K562 (cell line): ENCODE measurements at regions not wholly inside any gene's neighbourhood (a gene's known extent, or its start where the extent isn't known, plus 50 kb on each side); places are given as distances from the start of the nearest gene placed in this dataset.

Source experiments
- ATAC-seq: fragments of 200-7000 bp; cut with Tn5 transposase; 3 replicates; pipeline ENCODE4 v1.9.1; 2020; ENCODE audit warnings: moderate library complexity
- BruUV-seq: library from RNA; stranded (reverse); fragments of 400-500 nt; replicated peaks from 2 replicates; lab custom pipeline; 2021; lab: Mats Ljungman, UMichigan
- CTCF ChIA-PET: fragments of 300-600 bp; formaldehyde crosslinking; extraction: SDS; loops from one replicate; lab custom pipeline; 2021; ENCODE audit warnings: low intra/inter-chr PET ratio; lab: Yijun Ruan, JAX
- POLR2A ChIA-PET: fragments of 300-600, 350-650 bp; sonication (Branson Sonifier 250); formaldehyde crosslinking; extraction: SDS; loops from one replicate; lab custom pipeline; 2021; ENCODE audit warnings: antibody characterized with exemption, inconsistent platforms; lab: Yijun Ruan, JAX
- DNase-seq, 4 experiments: peaks; one replicate each; pipeline versions ENCODE4 v3.0.0 to v3.0.0-alpha.2; 2011 to 2018; ENCODE audit warnings: low spot score in 3 of 4, mixed read lengths in 3 of 4; ENCODE audit errors: extremely low read depth in 1 of 4
- FAIRE-seq: peaks from 2 replicates; lab custom pipeline; 2011; peaks lifted over from hg19 to GRCh38; lab: Jason Lieb, UNC
- H2AFZ ChIP-seq: 2 replicates; pipeline ENCODE4 v1.6.0; 2011; ENCODE audit warnings: low read depth, low read length, control low read depth, inconsistent platforms
- H3K27ac ChIP-seq: fragments of 200-600 bp; 3 replicates; pipeline ENCODE4 v1.8.0; 2011; ENCODE audit warnings: low read depth, mild to moderate bottlenecking, control low read depth, inconsistent platforms, low read length, moderate library complexity, mixed read lengths; ENCODE audit errors: extremely low read depth
- H3K27me3 ChIP-seq, 2 experiments: fragments of 300-600 bp in 1 of 2; 2 replicates in 1 of 2; 3 replicates in 1 of 2; pipeline versions ENCODE4 v1.6.0 to v1.8.0; 2011; ENCODE audit warnings: inconsistent platforms in 2 of 2, low read length in 2 of 2, mild to moderate bottlenecking in 1 of 2, mixed read lengths in 1 of 2, moderate library complexity in 1 of 2; ENCODE audit not compliant: control insufficient read depth in 2 of 2, insufficient read depth in 2 of 2
- H3K36me3 ChIP-seq: fragments of 300-600 bp; 3 replicates; pipeline ENCODE4 v1.8.0; 2011; ENCODE audit warnings: mild to moderate bottlenecking, low read length, inconsistent platforms; ENCODE audit not compliant: control insufficient read depth, insufficient read depth
- H3K4me1 ChIP-seq, 2 experiments: fragments of 200-600 bp in 1 of 2; replicated peaks in 1 of 2; 2 replicates in 1 of 2; 3 replicates in 1 of 2; pipeline versions ENCODE4 v1.5.1 to v1.8.0; 2011; ENCODE audit warnings: inconsistent platforms in 2 of 2, low read length in 2 of 2, mild to moderate bottlenecking in 1 of 2, mixed read lengths in 1 of 2, moderate library complexity in 1 of 2; ENCODE audit not compliant: control insufficient read depth in 2 of 2, insufficient read depth in 2 of 2
- H3K4me2 ChIP-seq: 2 replicates; pipeline ENCODE4 v1.6.1; 2011; ENCODE audit warnings: low read length, control low read depth, inconsistent platforms, mixed read lengths; ENCODE audit not compliant: insufficient read depth
- H3K4me3 ChIP-seq: fragments of 200-600 bp; sonication (generic), shearing (Covaris generic); 2 replicates; pipeline ENCODE4 v1.5.1; 2016; ENCODE audit warnings: control low read depth, inconsistent platforms
- H3K79me2 ChIP-seq: fragments of 200-600 bp; 3 replicates; pipeline ENCODE4 v1.8.0; 2011; ENCODE audit warnings: low read length, inconsistent platforms; ENCODE audit not compliant: control insufficient read depth, insufficient read depth
- H3K9ac ChIP-seq, 2 experiments: 2 replicates each; pipeline versions ENCODE4 v1.6.0 to v1.6.1; 2011; ENCODE audit warnings: low read depth in 2 of 2, low read length in 2 of 2, control low read depth in 1 of 2, inconsistent platforms in 1 of 2, mild to moderate bottlenecking in 1 of 2, mixed read lengths in 1 of 2; ENCODE audit not compliant: insufficient read depth in 1 of 2
- H3K9me1 ChIP-seq: one replicate; pipeline ENCODE4 v1.6.0; 2011; ENCODE audit warnings: inconsistent platforms, mild to moderate bottlenecking, low read length, moderate library complexity; ENCODE audit not compliant: control insufficient read depth, insufficient read depth
- H3K9me3 ChIP-seq: replicated peaks from 2 replicates; pipeline ENCODE4 v1.5.1; 2011; ENCODE audit warnings: low read depth, low read length, inconsistent platforms; ENCODE audit not compliant: control insufficient read depth, insufficient read depth
- H4K20me1 ChIP-seq: replicated peaks from 2 replicates; pipeline ENCODE4 v1.6.1; 2011; ENCODE audit warnings: low read length, inconsistent platforms, mixed read lengths; ENCODE audit not compliant: control insufficient read depth, insufficient read depth
- ARID1B ChIP-seq: fragments of 450-650 bp; IDR thresholded peaks from 2 replicates; pipeline ENCODE4 v1.6.1; 2016; ENCODE audit warnings: antibody characterized with exemption, mild to moderate bottlenecking, inconsistent platforms
- CBFA2T2 ChIP-seq: fragments of 450-650 bp; conservative IDR thresholded peaks from 2 replicates; pipeline ENCODE4 v1.6.1; 2017; ENCODE audit warnings: mild to moderate bottlenecking
- CBFA2T3 ChIP-seq: fragments of 450-650 bp; IDR thresholded peaks from 2 replicates; pipeline ENCODE4 v1.6.1; 2017
- KLF16 ChIP-seq: IDR thresholded peaks from 2 replicates; pipeline ENCODE4 v1.6.1; 2016; ENCODE audit warnings: antibody characterized with exemption
- MEF2A ChIP-seq: IDR thresholded peaks from 2 replicates; pipeline ENCODE4 v1.6.1; 2011; ENCODE audit warnings: low read depth, mild to moderate bottlenecking, low read length, moderate library complexity; ENCODE audit not compliant: control insufficient read depth
- MTA2 ChIP-seq: fragments of 450-650 bp; IDR thresholded peaks from 2 replicates; pipeline ENCODE4 v1.6.1; 2016; ENCODE audit warnings: low read depth
- NCOR1 ChIP-seq: fragments of 450-650 bp; IDR thresholded peaks from 2 replicates; pipeline ENCODE4 v1.6.1; 2016; ENCODE audit warnings: mild to moderate bottlenecking, moderate library complexity
- SIN3A ChIP-seq, 2 experiments: fragments of 150-350 bp in 1 of 2; IDR thresholded peaks; 2 replicates each; pipeline ENCODE4 v1.6.1; 2011 to 2016; ENCODE audit warnings: borderline replicate concordance in 2 of 2, low read depth in 2 of 2, low read length in 2 of 2, mild to moderate bottlenecking in 2 of 2, moderate library complexity in 2 of 2; ENCODE audit not compliant: control insufficient read depth in 1 of 2
- SOX6 ChIP-seq: fragments of 450-650 bp; IDR thresholded peaks from 2 replicates; pipeline ENCODE4 v1.6.1; 2014; ENCODE audit warnings: mild to moderate bottlenecking
- STAT5A ChIP-seq: IDR thresholded peaks from 2 replicates; pipeline ENCODE4 v1.6.1; 2012; ENCODE audit warnings: low read length, inconsistent platforms, borderline replicate concordance
- TAL1 ChIP-seq: fragments of 450-650 bp; IDR thresholded peaks from 2 replicates; pipeline ENCODE4 v1.6.1; 2016; ENCODE audit warnings: mild to moderate bottlenecking
- TEAD4 ChIP-seq, 2 experiments: sonication (generic) in 1 of 2; formaldehyde crosslinking in 1 of 2; IDR thresholded peaks; 2 replicates each; pipeline versions ENCODE4 v1.6.1 to v1.8.0; 2012 to 2022; ENCODE audit warnings: borderline replicate concordance in 1 of 2, inconsistent platforms in 1 of 2, low read length in 1 of 2, mild to moderate bottlenecking in 1 of 2, missing genetic modification reagents in 1 of 2
- TRIM24 ChIP-seq, 2 experiments: fragments of 450-650 bp; IDR thresholded peaks; 2 replicates each; pipeline ENCODE4 v1.6.1; 2016
- ZNF24 ChIP-seq: fragments of 450-650 bp; IDR thresholded peaks from 2 replicates; pipeline ENCODE4 v1.6.1; 2016
- WGBS: fragments of 100-300 bp; shearing (Covaris generic); methylation state at CpG from one replicate; pipeline ENCODE4 v1.1.6; 2016; ENCODE audit warnings: low coverage, mixed read lengths; ENCODE audit not compliant: insufficient coverage; ENCODE audit errors: missing lambda C conversion rate; 5-methylcytosine and 5-hydroxymethylcytosine counted together
- in situ Hi-C: fragments of 300-500 bp; cut with MboI; formaldehyde crosslinking; loops from 4 replicates; pipeline ENCODE4 v1.15.0; 2018; ENCODE audit warnings: inconsistent platforms, mixed read lengths
- intact Hi-C: fragments of 100-400 bp; cut with micrococcal nuclease; formaldehyde crosslinking; loops from 2 replicates; pipeline ENCODE4 v1.14.2; 2022
- TF ChIP-seq, protein P1 (sequence below): IDR thresholded peaks from 2 replicates; pipeline ENCODE4 v1.6.1; 2012; ENCODE audit warnings: low read depth, low read length, improper control_type of control experiment, borderline replicate concordance
- TF ChIP-seq, protein P2 (sequence below), 2 experiments: fragments of 450-650 bp in 1 of 2; sonication (generic) in 1 of 2; formaldehyde crosslinking in 1 of 2; IDR thresholded peaks in 1 of 2; conservative IDR thresholded peaks in 1 of 2; 2 replicates each; pipeline versions ENCODE4 v1.6.1 to v1.8.1; 2016 to 2023; ENCODE audit warnings: mild to moderate bottlenecking in 2 of 2, moderate library complexity in 2 of 2, inconsistent platforms in 1 of 2, missing genetic modification reagents in 1 of 2
- TF ChIP-seq, protein P3 (sequence below): fragments of 450-650 bp; IDR thresholded peaks from 2 replicates; pipeline ENCODE4 v1.6.1; 2016; ENCODE audit warnings: borderline replicate concordance

DNA sequence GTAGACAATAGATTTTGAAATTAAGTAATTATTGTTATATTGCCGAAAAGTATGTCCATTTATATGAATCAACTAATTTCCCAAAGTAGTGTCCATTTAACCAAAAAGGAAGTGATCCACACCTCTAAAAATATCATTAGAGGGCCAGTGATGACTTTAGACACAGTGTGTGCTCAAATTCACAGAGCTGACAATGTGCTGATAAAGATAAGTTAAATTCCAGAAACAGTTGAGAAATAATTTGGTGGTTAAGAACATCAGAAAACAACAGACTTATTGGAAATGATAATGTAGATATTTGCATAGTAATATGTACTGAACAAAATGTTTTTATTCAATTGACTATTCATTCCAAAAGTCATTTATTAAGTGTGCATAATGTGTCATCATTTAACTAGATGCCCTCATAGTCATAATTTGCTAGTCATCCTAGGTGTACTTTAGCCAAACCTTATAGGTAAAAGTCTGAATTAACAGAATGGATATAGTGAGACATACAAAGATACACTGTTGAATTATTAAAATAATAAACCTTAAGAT is 230.2 kb upstream of the ADAMTS9 start:
- POLR2A ChIA-PET = no interaction called here
- BruUV-seq = no TSS peak
- no peak overlapping the region; the same call in 1 of the 2 replicates for H3K4me2 ChIP-seq
- H3K79me2 ChIP-seq = no peaks in the 10 kb centered on the region
- H3K9ac ChIP-seq = no peak overlapping the region
- ATAC-seq (peak; percentile 60), DNase-seq (peak in 2 of 4 experiments; percentile 12 to 39), FAIRE-seq (peak; percentile 26)
- in situ Hi-C loops = no loop called here
- intact Hi-C loops = loop anchor here (10.0 kb wide), 1 partner anchor 117 kb away; no protein-coding TSS in a partner anchor
- peak overlapping the region; percentile 62; the same call in 1 of the 2 replicates for H2AFZ ChIP-seq
- H3K4me3 ChIP-seq = no peak overlapping the region
- WGBS = 0% methylated on average over 1 of the region's 1 CpG
- H3K4me1 ChIP-seq = peaks cover 4 to 40% of the 10 kb centered on the region in 2 experiments; a peak in 4 of 5 replicates
- no peaks in the 10 kb centered on the region for H3K27me3 ChIP-seq
- no peaks in the 10 kb centered on the region for H3K36me3 ChIP-seq
- no peaks in the 10 kb centered on the region for H3K9me3 ChIP-seq
- H4K20me1 ChIP-seq = no peaks in the 10 kb centered on the region
- CTCF ChIA-PET = no interaction called here
- no peak overlapping the region; the same call in 2 of the 3 replicates for H3K27ac ChIP-seq
- no peaks in the 10 kb centered on the region for H3K9me1 ChIP-seq
- TF ChIP-seq SOX6 = 0 out of 2 replicates have a peak, but pooled peaks have one; percentile 41
- 0 out of 2 replicates have a peak, but pooled peaks have one; percentile 34 for TF ChIP-seq KLF16
- peak; percentile 86 for TF ChIP-seq ARID1B
- peak; percentile 81 for TF ChIP-seq CBFA2T3
- TF ChIP-seq MTA2 = peak; percentile 60
- peak; percentile 63 for TF ChIP-seq CBFA2T2
- TF ChIP-seq TRIM24 (IDR thresholded peaks at IDR 0.05) = peak; percentile 35 to 68; a peak in 3 of 4 replicates
- TF ChIP-seq NCOR1 = peak; percentile 65
- TF ChIP-seq ZNF24 = no peak
- TF ChIP-seq, protein P1, sequence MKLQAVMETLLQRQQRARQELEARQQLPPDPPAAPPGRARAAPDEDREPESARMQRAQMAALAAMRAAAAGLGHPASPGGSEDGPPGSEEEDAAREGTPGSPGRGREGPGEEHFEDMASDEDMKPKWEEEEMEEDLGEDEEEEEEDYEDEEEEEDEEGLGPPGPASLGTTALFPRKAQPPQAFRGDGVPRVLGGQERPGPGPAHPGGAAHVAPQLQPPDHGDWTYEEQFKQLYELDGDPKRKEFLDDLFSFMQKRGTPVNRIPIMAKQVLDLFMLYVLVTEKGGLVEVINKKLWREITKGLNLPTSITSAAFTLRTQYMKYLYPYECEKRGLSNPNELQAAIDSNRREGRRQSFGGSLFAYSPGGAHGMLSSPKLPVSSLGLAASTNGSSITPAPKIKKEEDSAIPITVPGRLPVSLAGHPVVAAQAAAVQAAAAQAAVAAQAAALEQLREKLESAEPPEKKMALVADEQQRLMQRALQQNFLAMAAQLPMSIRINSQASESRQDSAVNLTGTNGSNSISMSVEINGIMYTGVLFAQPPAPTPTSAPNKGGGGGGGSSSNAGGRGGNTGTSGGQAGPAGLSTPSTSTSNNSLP = peak; percentile 51; the same call in 1 of the 2 replicates
- TF ChIP-seq, protein P2, sequence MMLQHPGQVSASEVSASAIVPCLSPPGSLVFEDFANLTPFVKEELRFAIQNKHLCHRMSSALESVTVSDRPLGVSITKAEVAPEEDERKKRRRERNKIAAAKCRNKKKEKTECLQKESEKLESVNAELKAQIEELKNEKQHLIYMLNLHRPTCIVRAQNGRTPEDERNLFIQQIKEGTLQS (IDR thresholded peaks at IDR 0.05) = 0 out of 2 replicates have a peak, but pooled peaks have one; percentile 8
- TF ChIP-seq, protein P2 (CRISPR knock-in tag; conservative IDR thresholded peaks at IDR 0.05) = no peak
- TF ChIP-seq MEF2A = 0 out of 2 replicates have a peak, but pooled peaks have one; percentile 24
- TF ChIP-seq TEAD4 (IDR thresholded peaks at IDR 0.05; ENCODE audit: low read length) = peak; percentile 87
- no peak for TF ChIP-seq TEAD4 (CRISPR knock-in tag; IDR thresholded peaks at IDR 0.05; ENCODE audit: borderline replicate concordance)
- peak; percentile 77 for TF ChIP-seq TAL1
- TF ChIP-seq STAT5A = peak; percentile 72
- TF ChIP-seq SIN3A (IDR thresholded peaks at IDR 0.05; ENCODE audit: borderline replicate concordance in 2 of 2, control insufficient read depth in 1 of 2, low read depth in 2 of 2, low read length in 2 of 2) = no peak
- TF ChIP-seq, protein P3, sequence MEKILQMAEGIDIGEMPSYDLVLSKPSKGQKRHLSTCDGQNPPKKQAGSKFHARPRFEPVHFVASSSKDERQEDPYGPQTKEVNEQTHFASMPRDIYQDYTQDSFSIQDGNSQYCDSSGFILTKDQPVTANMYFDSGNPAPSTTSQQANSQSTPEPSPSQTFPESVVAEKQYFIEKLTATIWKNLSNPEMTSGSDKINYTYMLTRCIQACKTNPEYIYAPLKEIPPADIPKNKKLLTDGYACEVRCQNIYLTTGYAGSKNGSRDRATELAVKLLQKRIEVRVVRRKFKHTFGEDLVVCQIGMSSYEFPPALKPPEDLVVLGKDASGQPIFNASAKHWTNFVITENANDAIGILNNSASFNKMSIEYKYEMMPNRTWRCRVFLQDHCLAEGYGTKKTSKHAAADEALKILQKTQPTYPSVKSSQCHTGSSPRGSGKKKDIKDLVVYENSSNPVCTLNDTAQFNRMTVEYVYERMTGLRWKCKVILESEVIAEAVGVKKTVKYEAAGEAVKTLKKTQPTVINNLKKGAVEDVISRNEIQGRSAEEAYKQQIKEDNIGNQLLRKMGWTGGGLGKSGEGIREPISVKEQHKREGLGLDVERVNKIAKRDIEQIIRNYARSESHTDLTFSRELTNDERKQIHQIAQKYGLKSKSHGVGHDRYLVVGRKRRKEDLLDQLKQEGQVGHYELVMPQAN = no peak
